ENCODE measurements at regions not wholly inside any gene's neighbourhood (a gene's known extent, or its start where the extent isn't known, plus 50 kb on each side); places are given as distances from the start of the nearest gene placed in this dataset.

- Histone ChIP-seq H3K9me3 (replicated peaks in 1 of 11) (no peaks in the 10 kb centered on the region), H3K4me1 (no peaks in the 10 kb centered on the region), H3K9ac (no peak overlapping the region), H3K4me2 (no peak overlapping the region), H3K27ac (no peak overlapping the region), H3K27me3 (no peaks in the 10 kb centered on the region), H3K4me3 (no peak overlapping the region), H4K20me1 (no peaks in the 10 kb centered on the region), H3K36me3 (no peaks in the 10 kb centered on the region)
- TF ChIP-seq Cebpa-rat (IDR thresholded peaks at IDR 0.05) = no peak
Measured at GRCh38 chr2:41410011-41410410, 637.8 kb upstream of the PKDCC start.

- Histone ChIP-seq H3K36me3 (no peaks in the 10 kb centered on the region), H3K9me3 (replicated peaks in 1 of 11) (no peaks in the 10 kb centered on the region), H3K9ac (no peak overlapping the region), H3K27ac (no peak overlapping the region), H3K4me1 (no peaks in the 10 kb centered on the region), H3K4me2 (no peak overlapping the region), H3K27me3 (no peaks in the 10 kb centered on the region), H4K20me1 (no peaks in the 10 kb centered on the region), H3K4me3 (no peak overlapping the region)
- no peak for TF ChIP-seq Cebpa-rat (IDR thresholded peaks at IDR 0.05)
Measured at GRCh38 chr2:41413813-41414485, 633.9 kb upstream of the PKDCC start.

DNA sequence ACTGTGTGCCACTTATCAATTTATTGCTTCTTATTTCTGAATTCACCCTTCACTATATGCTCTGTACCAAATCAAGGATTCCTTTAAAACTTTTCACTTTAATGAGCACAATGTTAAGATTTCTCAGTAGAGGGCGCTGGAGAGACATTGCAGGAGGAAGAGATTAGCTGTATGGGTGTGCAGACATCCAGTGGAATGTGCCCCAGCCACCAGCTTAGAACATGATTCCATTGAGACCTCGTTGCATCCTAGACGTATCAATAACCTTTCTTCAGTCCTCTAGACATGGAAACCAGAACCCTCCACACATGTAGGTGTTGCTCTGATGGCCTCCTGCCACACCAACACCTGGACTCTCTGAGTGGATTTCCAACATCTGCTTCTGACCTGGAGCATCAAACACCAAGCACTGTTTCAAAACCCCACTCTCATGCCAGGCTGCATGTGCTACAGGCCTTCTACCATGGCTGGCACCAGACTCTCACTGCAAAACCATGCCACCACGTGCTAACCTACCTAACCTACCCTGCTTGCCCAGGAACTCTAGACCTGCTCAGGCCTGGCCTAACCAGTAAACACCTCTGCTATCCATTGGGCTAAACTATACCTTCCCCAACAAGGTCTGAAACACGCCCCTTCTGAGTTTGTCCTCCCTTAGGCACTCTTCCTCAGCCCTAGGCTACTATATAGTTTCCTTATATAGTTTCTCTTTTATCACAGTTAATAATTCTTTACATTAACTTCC lies 633.2 kb upstream of the PKDCC start:
- no peaks in the 10 kb centered on the region for H3K27me3 ChIP-seq
- no peaks in the 10 kb centered on the region for H3K9me3 ChIP-seq (replicated peaks in 1 of 11)
- H3K9ac ChIP-seq = no peak overlapping the region
- H3K4me2 ChIP-seq = no peak overlapping the region
- H3K27ac ChIP-seq = no peak overlapping the region
- H3K4me1 ChIP-seq = no peaks in the 10 kb centered on the region
- H4K20me1 ChIP-seq = no peaks in the 10 kb centered on the region
- no peaks in the 10 kb centered on the region for H3K36me3 ChIP-seq
- no peak overlapping the region for H3K4me3 ChIP-seq
- TF ChIP-seq Cebpa-rat (IDR thresholded peaks at IDR 0.05) = no peak

DNA sequence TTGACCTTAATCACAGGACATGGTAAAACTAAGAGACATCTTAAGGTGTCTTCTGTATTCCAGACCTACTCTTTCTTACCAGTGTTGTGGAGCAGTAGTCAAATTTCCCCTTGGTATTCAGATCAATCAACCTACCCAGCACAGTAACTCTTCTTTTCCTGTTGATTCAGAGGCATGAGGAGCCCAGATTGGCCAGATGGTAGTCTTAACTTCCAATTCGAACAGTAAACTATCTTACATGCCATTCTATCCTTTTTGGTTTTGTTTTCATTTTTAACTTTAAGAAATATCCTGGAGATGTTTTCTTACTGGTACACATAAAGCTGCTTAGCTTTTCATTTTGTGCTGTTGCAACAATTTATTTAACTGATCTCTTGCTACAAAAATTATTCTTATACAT lies 630.3 kb upstream of the PKDCC start:
- Histone ChIP-seq H3K36me3 (no peaks in the 10 kb centered on the region), H3K4me3 (no peak overlapping the region), H3K9ac (no peak overlapping the region), H3K27me3 (no peaks in the 10 kb centered on the region), H4K20me1 (no peaks in the 10 kb centered on the region), H3K4me2 (no peak overlapping the region), H3K27ac (no peak overlapping the region), H3K9me3 (replicated peaks in 1 of 11) (no peaks in the 10 kb centered on the region), H3K4me1 (no peaks in the 10 kb centered on the region)
- TF ChIP-seq Cebpa-rat (IDR thresholded peaks at IDR 0.05) = no peak

DNA sequence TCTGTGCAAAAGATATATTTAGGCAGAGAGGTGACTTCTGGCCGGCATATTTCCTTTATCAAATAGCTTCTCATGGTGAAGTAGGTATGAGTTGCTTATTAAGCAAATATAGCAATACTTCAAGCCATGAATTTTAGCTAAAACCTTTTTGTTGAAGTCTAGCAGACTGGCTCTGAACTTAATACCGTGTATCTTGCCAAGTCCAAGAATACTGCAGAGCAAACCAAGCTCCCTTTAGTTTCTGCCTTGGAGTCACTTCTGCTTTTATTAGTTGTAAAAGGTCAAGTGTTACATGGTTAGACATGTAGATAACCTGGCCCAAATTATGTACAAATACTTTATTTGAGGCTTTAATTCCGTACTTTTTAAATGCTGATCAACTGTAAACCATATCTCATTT lies 627.6 kb upstream of the PKDCC start:
- no peak for TF ChIP-seq Cebpa-rat (IDR thresholded peaks at IDR 0.05)
- no peaks in the 10 kb centered on the region for H3K27me3 ChIP-seq
- no peaks in the 10 kb centered on the region for H3K36me3 ChIP-seq

DNA sequence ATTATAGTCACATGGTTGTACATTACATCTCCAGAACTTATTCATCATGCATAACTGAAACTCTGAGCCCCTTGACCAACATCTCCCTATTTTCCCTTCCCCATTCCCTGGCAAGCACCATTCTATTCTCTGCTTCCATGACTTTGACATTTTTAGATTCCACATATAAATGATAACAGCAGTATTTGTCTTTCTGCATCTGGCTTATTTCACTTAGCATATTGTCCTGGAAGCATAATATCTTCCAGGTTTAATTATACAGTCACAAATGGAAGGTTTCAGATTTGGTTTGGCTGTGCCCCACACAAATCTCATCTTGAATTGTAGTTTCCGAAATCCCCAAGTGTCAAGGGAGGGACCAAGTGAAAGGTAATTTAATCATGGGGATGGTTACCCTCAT lies 626.9 kb upstream of the PKDCC start:
- Histone ChIP-seq H4K20me1 (no peaks in the 10 kb centered on the region), H3K36me3 (no peaks in the 10 kb centered on the region), H3K4me2 (no peak overlapping the region), H3K27me3 (no peaks in the 10 kb centered on the region), H3K4me3 (no peak overlapping the region), H3K27ac (no peak overlapping the region), H3K4me1 (no peaks in the 10 kb centered on the region), H3K9ac (no peak overlapping the region), H3K9me3 (replicated peaks in 1 of 11) (no peaks in the 10 kb centered on the region)
- no peak for TF ChIP-seq Cebpa-rat (IDR thresholded peaks at IDR 0.05)

More for the DNA sequence above, 627.6 kb upstream of the PKDCC start:
- Histone ChIP-seq H3K27ac (no peak overlapping the region), H3K9ac (no peak overlapping the region), H3K4me1 (no peaks in the 10 kb centered on the region), H4K20me1 (no peaks in the 10 kb centered on the region), H3K4me3 (no peak overlapping the region), H3K4me2 (no peak overlapping the region), H3K9me3 (replicated peaks in 1 of 11) (no peaks in the 10 kb centered on the region)

DNA sequence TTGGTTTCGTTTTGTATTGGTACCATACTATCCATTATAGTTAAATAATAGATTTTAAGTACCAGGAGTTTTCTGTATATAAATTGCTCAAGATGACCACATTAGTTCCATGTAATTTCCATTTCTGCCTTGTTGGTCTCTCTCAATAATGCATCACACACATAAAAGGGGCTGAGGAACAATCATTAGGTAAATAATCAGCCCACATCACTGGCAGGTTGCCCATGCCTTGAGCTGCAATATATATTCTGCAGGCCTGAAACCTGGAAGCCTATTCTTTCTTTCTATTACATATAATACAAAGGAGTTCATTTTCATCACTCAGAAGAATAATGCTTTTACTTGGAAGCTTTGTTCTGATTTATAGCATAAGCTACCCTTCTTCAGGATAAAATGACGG lies 616.1 kb upstream of the PKDCC start:
- Histone ChIP-seq H3K9me3 (replicated peaks in 1 of 11) (no peaks in the 10 kb centered on the region), H3K9ac (no peak overlapping the region), H4K20me1 (no peaks in the 10 kb centered on the region), H3K27ac (no peak overlapping the region), H3K4me2 (no peak overlapping the region), H3K36me3 (no peaks in the 10 kb centered on the region), H3K27me3 (no peaks in the 10 kb centered on the region), H3K4me1 (no peaks in the 10 kb centered on the region), H3K4me3 (no peak overlapping the region)
- TF ChIP-seq Cebpa-rat (IDR thresholded peaks at IDR 0.05) = no peak

DNA sequence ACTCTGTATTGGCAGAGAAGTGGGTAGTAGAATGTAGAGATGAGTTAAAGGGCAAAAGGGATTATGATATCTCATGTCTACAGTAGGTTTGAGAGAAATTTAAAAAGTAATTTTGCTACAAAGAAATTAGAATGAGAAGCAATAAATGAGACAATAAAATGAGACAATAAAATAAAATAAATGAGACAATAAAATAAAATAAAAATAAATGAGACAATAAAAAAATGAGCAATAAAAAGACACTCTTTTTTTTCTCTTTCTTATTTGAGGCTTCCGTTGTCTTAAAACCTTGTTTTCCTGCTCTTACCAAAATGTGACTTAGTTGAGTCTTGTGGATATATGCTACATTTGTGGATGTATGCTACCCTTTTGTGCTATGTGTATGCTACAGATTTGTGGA lies 615.4 kb upstream of the PKDCC start:
- Histone ChIP-seq H3K9ac (no peak overlapping the region), H3K4me1 (no peaks in the 10 kb centered on the region), H3K4me2 (no peak overlapping the region), H3K9me3 (replicated peaks in 1 of 11) (peaks cover 0 to 6% (median 0%) of the 10 kb centered on the region in 11 experiments; a peak in 3 of 22 replicates), H3K27ac (no peak overlapping the region), H3K27me3 (no peaks in the 10 kb centered on the region), H4K20me1 (no peaks in the 10 kb centered on the region), H3K4me3 (no peak overlapping the region), H3K36me3 (no peaks in the 10 kb centered on the region)
- no peak for TF ChIP-seq Cebpa-rat (IDR thresholded peaks at IDR 0.05)

GRCh38 chr2:41434991-41435390 lies 612.8 kb upstream of the PKDCC start:
- Histone ChIP-seq H3K27me3 (no peaks in the 10 kb centered on the region), H3K36me3 (no peaks in the 10 kb centered on the region), H3K9ac (no peak overlapping the region), H3K4me3 (no peak overlapping the region), H3K27ac (no peak overlapping the region), H3K4me1 (no peaks in the 10 kb centered on the region), H4K20me1 (no peaks in the 10 kb centered on the region), H3K4me2 (no peak overlapping the region), H3K9me3 (replicated peaks in 1 of 11) (peaks cover 0 to 6% (median 0%) of the 10 kb centered on the region in 11 experiments; a peak in 3 of 22 replicates)
- no peak for TF ChIP-seq Cebpa-rat (IDR thresholded peaks at IDR 0.05)

DNA sequence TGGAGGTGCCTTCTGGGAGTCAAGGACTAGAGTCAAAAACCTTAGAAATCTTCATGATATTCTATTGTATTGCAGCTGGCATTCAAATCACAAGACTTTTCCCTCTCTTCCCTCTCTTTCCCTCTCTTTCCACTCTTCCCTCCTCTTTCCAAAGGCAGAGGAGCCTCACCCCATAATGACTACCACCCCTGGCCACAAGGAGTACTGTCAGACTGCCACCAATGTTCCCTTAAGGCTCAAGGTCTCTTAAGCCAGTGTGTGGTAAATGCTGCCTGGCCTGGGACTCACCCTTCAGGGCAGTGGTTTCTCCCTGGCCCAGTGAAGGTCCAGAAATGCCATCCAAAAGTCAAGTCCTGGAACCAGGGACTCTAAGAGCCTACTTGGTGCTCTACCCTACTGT lies 605.9 kb upstream of the PKDCC start:
- no peaks in the 10 kb centered on the region for H4K20me1 ChIP-seq
- no peaks in the 10 kb centered on the region for H3K36me3 ChIP-seq
- TF ChIP-seq Cebpa-rat (IDR thresholded peaks at IDR 0.05) = no peak

More for the DNA sequence above, 605.9 kb upstream of the PKDCC start:
- Histone ChIP-seq H3K27me3 (no peaks in the 10 kb centered on the region), H3K4me3 (no peak overlapping the region), H3K9ac (no peak overlapping the region), H3K9me3 (replicated peaks in 1 of 11) (peaks cover 0 to 5% (median 0%) of the 10 kb centered on the region in 11 experiments; a peak in 3 of 22 replicates), H3K4me2 (no peak overlapping the region), H3K27ac (no peak overlapping the region), H3K4me1 (no peaks in the 10 kb centered on the region)
